ENCODE measurements at regions not wholly inside any gene's neighbourhood (a gene's known extent, or its start where the extent isn't known, plus 50 kb on each side); places are given as distances from the start of the nearest gene placed in this dataset.

GRCh38 chr17:36884495-36885152 lies 52.7 kb upstream of the LHX1 start:
- in situ Hi-C loops (cut with MboI; ENCODE audit: low sequenced_read_pairs) = loop anchor here (25.0 kb wide), 1 partner anchor 97 kb away; no protein-coding TSS in a partner anchor

- in situ Hi-C loops (cut with MboI; ENCODE audit: low sequenced_read_pairs) = loop anchor here (25.0 kb wide), 1 partner anchor 98 kb away; no protein-coding TSS in a partner anchor
Measured at GRCh38 chr17:36885153-36885735, 52.0 kb upstream of the LHX1 start.

GRCh38 chr17:36885771-36886377 lies 51.4 kb upstream of the LHX1 start:
- in situ Hi-C loops (cut with MboI; ENCODE audit: low sequenced_read_pairs) = loop anchor here (25.0 kb wide), 1 partner anchor 99 kb away; no protein-coding TSS in a partner anchor
